CD14-positive monocyte (primary cell): ENCODE measurements at regions not wholly inside any gene's neighbourhood (a gene's known extent, or its start where the extent isn't known, plus 50 kb on each side); places are given as distances from the start of the nearest gene placed in this dataset.

Experiments used
- DNase-seq, 3 donors: peaks; one replicate each; pipeline ENCODE4 v3.0.0-alpha.2; 2011 to 2022
- H2AFZ ChIP-seq: 2 replicates; pipeline ENCODE4 v1.6.0; 2012; ENCODE audit warnings: mild to moderate bottlenecking, low read depth, low read length, inconsistent platforms; ENCODE audit not compliant: insufficient read depth, poor library complexity, severe bottlenecking
- H3K27ac ChIP-seq, 2 donors: 1 replicate in 1 of 2; 2 replicates in 1 of 2; pipeline ENCODE4 v1.5.1; 2012 to 2013; ENCODE audit warnings: low read length in 2 of 2, control low read depth in 1 of 2, inconsistent platforms in 1 of 2, low read depth in 1 of 2, mild to moderate bottlenecking in 1 of 2
- H3K27me3 ChIP-seq, 2 donors: one replicate each; pipeline versions ENCODE4 v1.6.0 to v1.6.1; 2011 to 2013; ENCODE audit warnings: low read length in 2 of 2; ENCODE audit not compliant: control insufficient read depth in 2 of 2, insufficient read depth in 2 of 2
- H3K36me3 ChIP-seq, 2 donors: replicated peaks in 1 of 2; 1 replicate in 1 of 2; 2 replicates in 1 of 2; pipeline versions ENCODE4 v1.5.1 to v1.6.1; 2012 to 2013; ENCODE audit warnings: low read length in 2 of 2, control low read depth in 1 of 2, inconsistent platforms in 1 of 2, mild to moderate bottlenecking in 1 of 2; ENCODE audit not compliant: insufficient read depth in 2 of 2, control insufficient read depth in 1 of 2
- H3K4me1 ChIP-seq, 2 donors: 1 replicate in 1 of 2; 2 replicates in 1 of 2; pipeline versions ENCODE4 v1.5.1 to v1.6.1; 2012 to 2013; ENCODE audit warnings: low read length in 2 of 2, control low read depth in 1 of 2, inconsistent platforms in 1 of 2, mild to moderate bottlenecking in 1 of 2, moderate library complexity in 1 of 2; ENCODE audit not compliant: insufficient read depth in 2 of 2, control insufficient read depth in 1 of 2
- H3K4me2 ChIP-seq: replicated peaks from 2 replicates; pipeline ENCODE3; 2012; ENCODE audit warnings: low read length, moderate library complexity, mild to moderate bottlenecking; ENCODE audit not compliant: poor library complexity, severe bottlenecking; ENCODE audit errors: extremely low read depth
- H3K4me3 ChIP-seq, 3 experiments: fragments of 200-600 bp in 1 of 3; sonication (generic) in 1 of 3; replicated peaks in 1 of 3; 1 replicate in 2 of 3; 2 replicates in 1 of 3; pipeline ENCODE4 v1.5.1; 2011 to 2013; ENCODE audit warnings: low read length in 3 of 3, mild to moderate bottlenecking in 3 of 3, control low read depth in 2 of 3, low read depth in 2 of 3, inconsistent platforms in 1 of 3, moderate library complexity in 1 of 3
- H3K79me2 ChIP-seq: 2 replicates; pipeline ENCODE4 v1.6.0; 2012; ENCODE audit warnings: mild to moderate bottlenecking, control low read depth, inconsistent platforms, low read length, moderate library complexity; ENCODE audit not compliant: insufficient read depth
- H3K9ac ChIP-seq: 2 replicates; pipeline ENCODE4 v1.6.0; 2017; ENCODE audit warnings: low read length, mild to moderate bottlenecking; ENCODE audit not compliant: insufficient read depth, poor library complexity, severe bottlenecking
- H3K9me3 ChIP-seq, 2 donors: replicated peaks in 1 of 2; 1 replicate in 1 of 2; 2 replicates in 1 of 2; pipeline versions ENCODE4 v1.5.1 to v1.6.1; 2012 to 2013; ENCODE audit warnings: low read length in 2 of 2, control low read depth in 1 of 2; ENCODE audit not compliant: control insufficient read depth in 1 of 2, insufficient read depth in 1 of 2
- H4K20me1 ChIP-seq: 2 replicates; pipeline ENCODE4 v1.6.0; 2012; ENCODE audit warnings: mild to moderate bottlenecking, low read length, control low read depth, moderate library complexity; ENCODE audit not compliant: insufficient read depth
- H3K27ac Mint-ChIP-seq, 7 donors: one replicate each; pipeline ENCODE4 v1.8.0; 2020; ENCODE audit warnings: mild to moderate bottlenecking in 7 of 7, mixed read lengths in 7 of 7, moderate library complexity in 6 of 7, inconsistent platforms in 2 of 7
- H3K27me3 Mint-ChIP-seq, 3 donors: one replicate each; pipeline ENCODE4 v1.8.0; 2021 to 2022; ENCODE audit warnings: low read depth in 3 of 3, mild to moderate bottlenecking in 3 of 3, mixed read lengths in 3 of 3, moderate library complexity in 3 of 3, inconsistent platforms in 1 of 3
- H3K36me3 Mint-ChIP-seq, 2 donors: one replicate each; pipeline ENCODE4 v1.8.0; 2020; ENCODE audit warnings: mixed read lengths in 2 of 2, inconsistent platforms in 1 of 2, mild to moderate bottlenecking in 1 of 2
- H3K4me1 Mint-ChIP-seq: one replicate; pipeline ENCODE4 v1.8.0; 2020; ENCODE audit warnings: mild to moderate bottlenecking, mixed read lengths
- H3K4me3 Mint-ChIP-seq, 2 donors: one replicate each; pipeline ENCODE4 v1.8.0; 2020; ENCODE audit warnings: mild to moderate bottlenecking in 2 of 2, mixed read lengths in 2 of 2, moderate library complexity in 1 of 2
- H3K9me3 Mint-ChIP-seq, 7 donors: one replicate each; pipeline ENCODE4 v1.8.0; 2020 to 2022; ENCODE audit warnings: mixed read lengths in 7 of 7, mild to moderate bottlenecking in 6 of 7, moderate library complexity in 6 of 7, inconsistent platforms in 2 of 7
- CTCF ChIP-seq: fragments of 200-600 bp; IDR thresholded peaks from one replicate; pipeline ENCODE4 v1.8.0; 2022; ENCODE audit warnings: antibody characterized with exemption, mild to moderate bottlenecking
- WGBS: methylation state at CpG from one replicate; pipeline ENCODE4 v1.1.5; 2013; ENCODE audit warnings: missing lambda C conversion rate; ENCODE audit not compliant: insufficient coverage; 5-methylcytosine and 5-hydroxymethylcytosine counted together
- intact Hi-C, 2 donors: fragments of 100-400 bp; cut with micrococcal nuclease; formaldehyde crosslinking; loops; one replicate each; pipeline versions ENCODE4 v1.15.0 to v1.15.1; 2023

- H2AFZ ChIP-seq: no peak overlapping the region
- H3K27me3 Mint-ChIP-seq: peaks cover 0 to 5% (median 0%) of the 10 kb centered on the region in 3 donors
- no peak overlapping the region for H3K27ac Mint-ChIP-seq
- peaks cover 0 to 3% (median 1%) of the 10 kb centered on the region in 7 donors for H3K9me3 Mint-ChIP-seq
- no peaks in the 10 kb centered on the region for H4K20me1 ChIP-seq
- peaks cover 5% of the 10 kb centered on the region for H3K4me1 Mint-ChIP-seq
- H3K36me3 Mint-ChIP-seq: no peaks in the 10 kb centered on the region
- WGBS: 81% methylated on average over 3 of the region's 4 CpGs
- H3K27ac ChIP-seq: no peak overlapping the region
- no peak overlapping the region for H3K4me2 ChIP-seq
- intact Hi-C loops: no loop called here
- DNase-seq: no peak
- H3K79me2 ChIP-seq: no peaks in the 10 kb centered on the region
- no peak overlapping the region for H3K9ac ChIP-seq
- no peaks in the 10 kb centered on the region for H3K27me3 ChIP-seq
- H3K36me3 ChIP-seq: no peaks in the 10 kb centered on the region
- no peak overlapping the region for H3K4me3 ChIP-seq
- no peaks in the 10 kb centered on the region for H3K4me1 ChIP-seq
- TF ChIP-seq CTCF: no peak
- no peaks in the 10 kb centered on the region for H3K9me3 ChIP-seq
- no peak overlapping the region for H3K4me3 Mint-ChIP-seq
These were observed 67.7 kb upstream of the GATA6 start for GRCh38 chr18:22101731-22102130.

- H3K27ac ChIP-seq: no peak overlapping the region
- no peak for TF ChIP-seq CTCF
- no peak overlapping the region for H3K27ac Mint-ChIP-seq
These were observed 66.3 kb upstream of the GATA6 start for GRCh38 chr18:22102953-22103646.

More at GRCh38 chr18:22102953-22103646, 66.3 kb upstream of the GATA6 start:
- no peaks in the 10 kb centered on the region for H3K4me1 ChIP-seq
- H2AFZ ChIP-seq: no peak overlapping the region
- H3K9me3 ChIP-seq: no peaks in the 10 kb centered on the region
- no peaks in the 10 kb centered on the region for H3K79me2 ChIP-seq
- Mint-ChIP-seq H3K9me3 (peaks cover 0 to 2% (median 0%) of the 10 kb centered on the region in 7 donors), H3K4me3 (no peak overlapping the region), H3K36me3 (no peaks in the 10 kb centered on the region), H3K4me1 (peaks cover 5% of the 10 kb centered on the region), H3K27me3 (peaks cover 0 to 5% (median 0%) of the 10 kb centered on the region in 3 donors)
- H3K4me2 ChIP-seq: no peak overlapping the region
- no peak overlapping the region for H3K4me3 ChIP-seq
- no peaks in the 10 kb centered on the region for H3K36me3 ChIP-seq
- intact Hi-C loops: no loop called here
- H3K9ac ChIP-seq: no peak overlapping the region
- no peak for DNase-seq
- no peaks in the 10 kb centered on the region for H4K20me1 ChIP-seq
- H3K27me3 ChIP-seq: no peaks in the 10 kb centered on the region
- WGBS: no CpG with 5 or more reads among the region's 7 CpGs
